ENCODE measurements at regions not wholly inside any gene's neighbourhood (a gene's known extent, or its start where the extent isn't known, plus 50 kb on each side); places are given as distances from the start of the nearest gene placed in this dataset.

GRCh38 chr6:44658571-44658970 is 271.1 kb downstream of the CDC5L start:
- TF ChIP-seq, protein P1, sequence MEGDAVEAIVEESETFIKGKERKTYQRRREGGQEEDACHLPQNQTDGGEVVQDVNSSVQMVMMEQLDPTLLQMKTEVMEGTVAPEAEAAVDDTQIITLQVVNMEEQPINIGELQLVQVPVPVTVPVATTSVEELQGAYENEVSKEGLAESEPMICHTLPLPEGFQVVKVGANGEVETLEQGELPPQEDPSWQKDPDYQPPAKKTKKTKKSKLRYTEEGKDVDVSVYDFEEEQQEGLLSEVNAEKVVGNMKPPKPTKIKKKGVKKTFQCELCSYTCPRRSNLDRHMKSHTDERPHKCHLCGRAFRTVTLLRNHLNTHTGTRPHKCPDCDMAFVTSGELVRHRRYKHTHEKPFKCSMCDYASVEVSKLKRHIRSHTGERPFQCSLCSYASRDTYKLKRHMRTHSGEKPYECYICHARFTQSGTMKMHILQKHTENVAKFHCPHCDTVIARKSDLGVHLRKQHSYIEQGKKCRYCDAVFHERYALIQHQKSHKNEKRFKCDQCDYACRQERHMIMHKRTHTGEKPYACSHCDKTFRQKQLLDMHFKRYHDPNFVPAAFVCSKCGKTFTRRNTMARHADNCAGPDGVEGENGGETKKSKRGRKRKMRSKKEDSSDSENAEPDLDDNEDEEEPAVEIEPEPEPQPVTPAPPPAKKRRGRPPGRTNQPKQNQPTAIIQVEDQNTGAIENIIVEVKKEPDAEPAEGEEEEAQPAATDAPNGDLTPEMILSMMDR (IDR thresholded peaks at IDR 0.05) = no peak
- no peak for TF ChIP-seq POLR2A (IDR thresholded peaks at IDR 0.05)
